ENCODE measurements at regions not wholly inside any gene's neighbourhood (a gene's known extent, or its start where the extent isn't known, plus 50 kb on each side); places are given as distances from the start of the nearest gene placed in this dataset.

- TF ChIP-seq POLR2A (IDR thresholded peaks at IDR 0.05; ENCODE audit: low read length) (no peak), GATA1 (IDR thresholded peaks at IDR 0.05; ENCODE audit: low read depth, low read length) (no peak)
Measured at GRCh38 chr2:173752152-173752551, 213.0 kb downstream of the SP3 start.

Measured in erythroblast (primary cell).